IMR-90 (cell line): ENCODE measurements at regions not wholly inside any gene's neighbourhood (a gene's known extent, or its start where the extent isn't known, plus 50 kb on each side); places are given as distances from the start of the nearest gene placed in this dataset.

Source experiments
- ATAC-seq: fragments of 200-7000 bp; cut with Tn5 transposase; 2 replicates; pipeline ENCODE4 v1.9.1; 2020; ENCODE audit warnings: low read depth, mild to moderate bottlenecking, moderate library complexity
- BruUV-seq: library from RNA; stranded (reverse); fragments of 400-500 nt; replicated peaks from 2 replicates; lab custom pipeline; 2021; lab: Mats Ljungman, UMichigan
- CTCF ChIA-PET: fragments of 300-600 bp; formaldehyde crosslinking; extraction: SDS; loops from one replicate; lab custom pipeline; 2021; ENCODE audit warnings: antibody characterized with exemption; lab: Yijun Ruan, JAX
- POLR2A ChIA-PET: fragments of 300-600 bp; sonication (Branson Sonifier 250); formaldehyde crosslinking; loops from one replicate; lab custom pipeline; 2022; ENCODE audit warnings: antibody characterized with exemption; ENCODE audit not compliant: unreplicated experiment; lab: Charles Lee
- DNase-seq: peaks from one replicate; pipeline ENCODE4 v3.0.0; 2013
- H2AFZ ChIP-seq: replicated peaks from 2 replicates; pipeline ENCODE3; 2013; ENCODE audit warnings: low read length, mild to moderate bottlenecking; ENCODE audit not compliant: poor library complexity
- H2AK5ac ChIP-seq: 2 replicates; pipeline ENCODE4 v1.6.1; 2013; ENCODE audit warnings: low read depth, low read length, inconsistent platforms
- H2AK9ac ChIP-seq: replicated peaks from 2 replicates; pipeline ENCODE3; 2013; ENCODE audit warnings: mild to moderate bottlenecking, low read depth, low read length, moderate library complexity; ENCODE audit not compliant: poor library complexity
- H2BK120ac ChIP-seq: 2 replicates; pipeline ENCODE4 v1.6.1; 2013; ENCODE audit warnings: low read depth, low read length, inconsistent platforms
- H2BK15ac ChIP-seq: 3 replicates; pipeline ENCODE4 v1.6.1; 2013; ENCODE audit warnings: low read depth, low read length, inconsistent platforms
- H2BK20ac ChIP-seq: 2 replicates; pipeline ENCODE4 v1.6.1; 2013; ENCODE audit warnings: low read depth, mild to moderate bottlenecking, inconsistent platforms, low read length, moderate library complexity
- H2BK5ac ChIP-seq: 2 replicates; pipeline ENCODE4 v1.6.1; 2013; ENCODE audit warnings: mild to moderate bottlenecking, low read depth, low read length, inconsistent platforms; ENCODE audit not compliant: poor library complexity, severe bottlenecking
- H3K14ac ChIP-seq: replicated peaks from 2 replicates; pipeline ENCODE4 v1.6.1; 2013; ENCODE audit warnings: low read depth, low read length, inconsistent platforms
- H3K18ac ChIP-seq: 2 replicates; pipeline ENCODE4 v1.6.1; 2013; ENCODE audit warnings: low read depth, low read length, control low read depth
- H3K23ac ChIP-seq: 2 replicates; pipeline ENCODE4 v1.6.1; 2013; ENCODE audit warnings: low read depth, low read length, inconsistent platforms
- H3K27ac ChIP-seq: 2 replicates; pipeline ENCODE4 v1.5.1; 2013; ENCODE audit warnings: mild to moderate bottlenecking, control low read depth, low read length; ENCODE audit not compliant: insufficient read depth
- H3K27me3 ChIP-seq: 2 replicates; pipeline ENCODE4 v1.6.1; 2013; ENCODE audit warnings: low read length; ENCODE audit not compliant: control insufficient read depth, insufficient read depth
- H3K36me3 ChIP-seq: 2 replicates; pipeline ENCODE4 v1.6.1; 2013; ENCODE audit warnings: low read length, mixed read lengths; ENCODE audit not compliant: control insufficient read depth, insufficient read depth
- H3K4ac ChIP-seq: 2 replicates; pipeline ENCODE4 v1.6.1; 2013; ENCODE audit warnings: low read depth, low read length, inconsistent platforms
- H3K4me1 ChIP-seq: 2 replicates; pipeline ENCODE4 v1.6.1; 2013; ENCODE audit warnings: low read length, mixed read lengths; ENCODE audit not compliant: control insufficient read depth, insufficient read depth
- H3K4me2 ChIP-seq: 2 replicates; pipeline ENCODE4 v1.6.1; 2013; ENCODE audit warnings: low read depth, mild to moderate bottlenecking, control low read depth, low read length, moderate library complexity
- H3K4me3 ChIP-seq: 2 replicates; pipeline ENCODE4 v1.5.1; 2013; ENCODE audit warnings: low read depth, mild to moderate bottlenecking, control low read depth, low read length, moderate library complexity; ENCODE audit not compliant: insufficient read depth
- H3K56ac ChIP-seq: 2 replicates; pipeline ENCODE4 v1.6.1; 2013; ENCODE audit warnings: low read length, inconsistent platforms; ENCODE audit not compliant: insufficient read depth; ENCODE audit errors: extremely low read depth
- H3K79me1 ChIP-seq, 2 experiments: 2 replicates each; pipeline ENCODE4 v1.6.1; 2013; ENCODE audit warnings: low read length in 2 of 2, inconsistent platforms in 1 of 2, low read depth in 1 of 2
- H3K9ac ChIP-seq: 2 replicates; pipeline ENCODE4 v1.6.1; 2013; ENCODE audit warnings: low read depth, low read length, control low read depth
- H3K9me1 ChIP-seq: 2 replicates; pipeline ENCODE4 v1.6.1; 2013; ENCODE audit warnings: low read length, inconsistent platforms; ENCODE audit not compliant: insufficient read depth
- H3K9me3 ChIP-seq: 2 replicates; pipeline ENCODE4 v1.6.1; 2013; ENCODE audit warnings: low read length; ENCODE audit not compliant: control insufficient read depth, insufficient read depth
- H4K20me1 ChIP-seq: 2 replicates; pipeline ENCODE4 v1.6.1; 2013; ENCODE audit warnings: low read length, inconsistent platforms; ENCODE audit not compliant: insufficient read depth
- H4K5ac ChIP-seq: 2 replicates; pipeline ENCODE4 v1.6.1; 2013; ENCODE audit warnings: mild to moderate bottlenecking, low read depth, low read length, control low read depth
- H4K8ac ChIP-seq, 2 experiments: 2 replicates each; pipeline ENCODE4 v1.6.1; 2013; ENCODE audit warnings: low read depth in 2 of 2, low read length in 2 of 2, control low read depth in 1 of 2, inconsistent platforms in 1 of 2
- H4K91ac ChIP-seq: 2 replicates; pipeline ENCODE4 v1.6.1; 2013; ENCODE audit warnings: low read depth, low read length, inconsistent platforms; ENCODE audit not compliant: insufficient read depth
- BHLHE40 ChIP-seq: fragments of 150-350 bp; IDR thresholded peaks from 2 replicates; pipeline ENCODE4 v1.6.1; 2016; ENCODE audit warnings: mild to moderate bottlenecking, low read depth, low read length
- CEBPB ChIP-seq: IDR thresholded peaks from 2 replicates; pipeline ENCODE4 v1.6.1; 2012; ENCODE audit warnings: low read depth, low read length, improper control_type of control experiment
- CHD1 ChIP-seq: IDR thresholded peaks from 2 replicates; pipeline ENCODE4 v1.6.1; 2012; ENCODE audit warnings: low read depth, low read length, improper control_type of control experiment
- CTCF ChIP-seq: conservative IDR thresholded peaks from 2 replicates; pipeline ENCODE4 v1.5.1; 2012; ENCODE audit warnings: mild to moderate bottlenecking, low read depth, low read length, improper control_type of control experiment
- ELK1 ChIP-seq: fragments of 150-350 bp; IDR thresholded peaks from 2 replicates; pipeline ENCODE4 v1.6.1; 2016; ENCODE audit warnings: low read depth, mild to moderate bottlenecking, low read length, moderate library complexity, borderline replicate concordance
- FOS ChIP-seq: fragments of 150-350 bp; IDR thresholded peaks from 2 replicates; pipeline ENCODE4 v1.6.1; 2016; ENCODE audit warnings: low read depth, low read length
- MAFK ChIP-seq: IDR thresholded peaks from 2 replicates; pipeline ENCODE4 v1.6.1; 2012; ENCODE audit warnings: low read depth, low read length, improper control_type of control experiment
- MAZ ChIP-seq: IDR thresholded peaks from 2 replicates; pipeline ENCODE4 v1.6.1; 2012; ENCODE audit warnings: low read depth, mild to moderate bottlenecking, low read length, improper control_type of control experiment, moderate library complexity, borderline replicate concordance
- MXI1 ChIP-seq: IDR thresholded peaks from 2 replicates; pipeline ENCODE4 v1.6.1; 2012; ENCODE audit warnings: low read depth, mild to moderate bottlenecking, low read length, moderate library complexity, borderline replicate concordance
- NFE2L2 ChIP-seq: fragments of 150-350 bp; IDR thresholded peaks from 2 replicates; pipeline ENCODE4 v1.6.1; 2016; ENCODE audit warnings: low read depth, mild to moderate bottlenecking, low read length
- POLR2A ChIP-seq: IDR thresholded peaks from 2 replicates; pipeline ENCODE4 v1.6.1; 2012; ENCODE audit warnings: mild to moderate bottlenecking, low read depth, low read length
- RAD21 ChIP-seq: IDR thresholded peaks from 2 replicates; pipeline ENCODE4 v1.6.1; 2012; ENCODE audit warnings: low read length, improper control_type of control experiment
- RCOR1 ChIP-seq: IDR thresholded peaks from 2 replicates; pipeline ENCODE4 v1.6.1; 2012; ENCODE audit warnings: mild to moderate bottlenecking, low read length, improper control_type of control experiment; ENCODE audit not compliant: insufficient replicate concordance
- RFX5 ChIP-seq: IDR thresholded peaks from 2 replicates; pipeline ENCODE4 v1.8.0; 2012; ENCODE audit warnings: low read depth, mild to moderate bottlenecking, low read length, moderate library complexity
- SMC3 ChIP-seq: fragments of 150-350 bp; IDR thresholded peaks from 2 replicates; pipeline ENCODE4 v1.6.1; 2016; ENCODE audit warnings: low read depth, mild to moderate bottlenecking, antibody characterized with exemption, low read length, moderate library complexity
- USF2 ChIP-seq: fragments of 150-350 bp; IDR thresholded peaks from 2 replicates; pipeline ENCODE4 v1.6.1; 2017; ENCODE audit warnings: mild to moderate bottlenecking, antibody characterized with exemption, low read length, low read depth
- WGBS, 2 experiments: methylation state at CpG; one replicate each; pipeline versions ENCODE4 v1.1.5 to v1.1.7; 2013; ENCODE audit warnings: missing lambda C conversion rate in 2 of 2; ENCODE audit not compliant: insufficient read length in 1 of 2; ENCODE audit errors: extremely low coverage in 2 of 2; 5-methylcytosine and 5-hydroxymethylcytosine counted together
- dilution Hi-C: fragments of 300-500 bp; cut with HindIII; formaldehyde crosslinking; loops from one replicate; pipeline ENCODE4 v1.14.3; 2018; ENCODE audit warnings: low sequenced_read_pairs; ENCODE audit not compliant: unreplicated experiment
- in situ Hi-C: fragments of 300-500 bp; cut with MboI; formaldehyde crosslinking; loops from 3 replicates; pipeline ENCODE4 v1.14.3; 2019; ENCODE audit warnings: low sequenced_read_pairs, inconsistent platforms, mixed read lengths
- intact Hi-C: fragments of 100-400 bp; cut with micrococcal nuclease; formaldehyde crosslinking; loops from 2 replicates; pipeline ENCODE4 v1.10.0; 2022

GRCh38 chr2:185952100-185952499, 213.5 kb downstream of the FSIP2 start:
- Histone ChIP-seq H3K27me3 (no peaks in the 10 kb centered on the region), H3K4me3 (no peak overlapping the region), H4K20me1 (no peaks in the 10 kb centered on the region), H2BK15ac (no peak overlapping the region), H3K9me3 (peaks cover 2% of the 10 kb centered on the region; the same call in 1 of the 2 replicates), H3K9ac (no peak overlapping the region), H2BK5ac (no peak overlapping the region), H4K8ac (no peak overlapping the region), H3K27ac (no peak overlapping the region), H3K4me1 (no peaks in the 10 kb centered on the region), H3K18ac (no peak overlapping the region), H4K5ac (no peak overlapping the region), H4K91ac (no peak overlapping the region), H2AK5ac (no peak overlapping the region), H3K36me3 (no peaks in the 10 kb centered on the region), H3K9me1 (no peaks in the 10 kb centered on the region), H3K4ac (no peak overlapping the region), H2AFZ (no peak overlapping the region), H3K14ac (no peak overlapping the region), H2BK120ac (no peak overlapping the region), H3K23ac (no peak overlapping the region), H3K4me2 (no peak overlapping the region), H2BK20ac (no peak overlapping the region), H3K79me1 (no peaks in the 10 kb centered on the region), H2AK9ac (no peak overlapping the region), H3K56ac (no peak overlapping the region)
- no peak for ATAC-seq
- BruUV-seq, result no TSS peak
- ChIA-PET POLR2A (no interaction called here), CTCF (no interaction called here)
- intact Hi-C loops, result no loop called here
- WGBS, 2 experiments, result no CpG with 5 or more reads among the region's 3 CpGs
- dilution Hi-C loops, result no loop called here
- DNase-seq, result no peak
- TF ChIP-seq CEBPB (no peak), RAD21 (no peak), NFE2L2 (no peak), USF2 (no peak), RCOR1 (no peak), MXI1 (no peak), MAZ (no peak), MAFK (no peak), BHLHE40 (no peak), POLR2A (no peak), CHD1 (no peak), CTCF (no peak), ELK1 (no peak), RFX5 (no peak), SMC3 (no peak), FOS (no peak)
- in situ Hi-C loops, result no loop called here
